Loucy (cell line): ENCODE measurements at regions not wholly inside any gene's neighbourhood (a gene's known extent, or its start where the extent isn't known, plus 50 kb on each side); places are given as distances from the start of the nearest gene placed in this dataset.

Experiments
- H2AFZ ChIP-seq: fragments of 200-600 bp; sonication (generic); 2 replicates; pipeline ENCODE4 v1.6.0; 2016; ENCODE audit warnings: antibody characterized with exemption, mild to moderate bottlenecking, low read length, moderate library complexity
- H3F3A ChIP-seq: fragments of 200-600 bp; 2 replicates; pipeline ENCODE4 v1.6.0; 2016; ENCODE audit warnings: antibody characterized with exemption, low read depth, mild to moderate bottlenecking
- H3K27me3 ChIP-seq: fragments of 200-600 bp; sonication (generic); 2 replicates; pipeline ENCODE4 v1.6.1; 2014; ENCODE audit warnings: low read length, mild to moderate bottlenecking; ENCODE audit not compliant: insufficient read depth, poor library complexity, severe bottlenecking
- H3K36me3 ChIP-seq: fragments of 200-600 bp; sonication (generic); 2 replicates; pipeline ENCODE4 v1.6.1; 2016; ENCODE audit warnings: low read length; ENCODE audit not compliant: insufficient read depth
- H3K4me1 ChIP-seq: fragments of 200-600 bp; sonication (generic); 2 replicates; pipeline ENCODE4 v1.5.1; 2014; ENCODE audit warnings: low read length, mild to moderate bottlenecking; ENCODE audit not compliant: insufficient read depth, poor library complexity, severe bottlenecking
- H3K4me2 ChIP-seq: fragments of 200-600 bp; sonication (generic); 2 replicates; pipeline ENCODE4 v1.6.0; 2014; ENCODE audit warnings: antibody characterized with exemption, low read length, low read depth, mild to moderate bottlenecking; ENCODE audit not compliant: poor library complexity, severe bottlenecking
- H3K4me3 ChIP-seq: fragments of 200-600 bp; sonication (generic); 2 replicates; pipeline ENCODE4 v1.5.1; 2014; ENCODE audit warnings: low read length, mild to moderate bottlenecking, mixed read lengths; ENCODE audit not compliant: poor library complexity, severe bottlenecking
- H3K79me2 ChIP-seq: fragments of 200-600 bp; sonication (generic); 2 replicates; pipeline ENCODE4 v1.6.1; 2014; ENCODE audit warnings: low read length; ENCODE audit not compliant: insufficient read depth
- H3K9ac ChIP-seq: fragments of 200-600 bp; sonication (generic); 2 replicates; pipeline ENCODE4 v1.6.0; 2014; ENCODE audit warnings: mild to moderate bottlenecking, low read depth, low read length, moderate library complexity; ENCODE audit not compliant: poor library complexity, severe bottlenecking
- H3K9me2 ChIP-seq: fragments of 200-600 bp; sonication (generic); replicated peaks from 2 replicates; pipeline ENCODE4 v1.6.1; 2016; ENCODE audit warnings: low read depth, low read length, mixed read lengths
- H3K9me3 ChIP-seq: fragments of 200-600 bp; sonication (generic); 2 replicates; pipeline ENCODE4 v1.6.1; 2014; ENCODE audit warnings: mild to moderate bottlenecking, antibody characterized with exemption, low read length, low read depth; ENCODE audit not compliant: insufficient read depth
- H4K20me1 ChIP-seq: fragments of 200-600 bp; sonication (generic); 2 replicates; pipeline ENCODE4 v1.6.0; 2014; ENCODE audit warnings: antibody characterized with exemption, low read length, mild to moderate bottlenecking; ENCODE audit not compliant: insufficient read depth, poor library complexity, severe bottlenecking
- CTCF ChIP-seq: fragments of 200-600 bp; sonication (generic); conservative IDR thresholded peaks from 2 replicates; pipeline ENCODE4 v1.5.1; 2014; ENCODE audit warnings: mild to moderate bottlenecking, antibody characterized with exemption, low read length
- EZH2phosphoT487 ChIP-seq: fragments of 200-600 bp; IDR thresholded peaks from 2 replicates; pipeline ENCODE4 v1.6.1; 2018; ENCODE audit warnings: antibody characterized with exemption, mild to moderate bottlenecking, moderate library complexity, borderline replicate concordance

GRCh38 chr2:181130686-181131085 is 150.3 kb downstream of the UBE2E3 start:
- peak overlapping the region; percentile 73 for H3K9ac ChIP-seq
- no peaks in the 10 kb centered on the region for H3K9me2 ChIP-seq
- peak overlapping the region; percentile 29; the same call in 1 of the 2 replicates for H2AFZ ChIP-seq
- H3K4me1 ChIP-seq = peaks cover 62% of the 10 kb centered on the region
- peaks cover 4% of the 10 kb centered on the region; the same call in 1 of the 2 replicates for H3K9me3 ChIP-seq
- H3K4me3 ChIP-seq = peak overlapping the region; percentile 63
- H3K36me3 ChIP-seq = no peaks in the 10 kb centered on the region
- H3K79me2 ChIP-seq = peaks cover 59% of the 10 kb centered on the region
- H3K27me3 ChIP-seq = no peaks in the 10 kb centered on the region
- no peaks in the 10 kb centered on the region for H4K20me1 ChIP-seq
- 0 out of 2 replicates have a peak, but pooled peaks cover 4% of the 10 kb centered on the region for H3F3A ChIP-seq
- no peak for TF ChIP-seq CTCF
- no peak for TF ChIP-seq EZH2phosphoT487
- peak overlapping the region; percentile 90 for H3K4me2 ChIP-seq

- peak overlapping the region; percentile 29; the same call in 1 of the 2 replicates for H2AFZ ChIP-seq
- H3K36me3 ChIP-seq = no peaks in the 10 kb centered on the region
- H3K4me2 ChIP-seq = peak overlapping the region; percentile 90
- H3K9me3 ChIP-seq = peaks cover 5% of the 10 kb centered on the region; the same call in 1 of the 2 replicates
- H3K79me2 ChIP-seq = peaks cover 51% of the 10 kb centered on the region
- no peaks in the 10 kb centered on the region for H3K9me2 ChIP-seq
- H3K4me1 ChIP-seq = peaks cover 53% of the 10 kb centered on the region
- no peaks in the 10 kb centered on the region for H4K20me1 ChIP-seq
- H3K27me3 ChIP-seq = no peaks in the 10 kb centered on the region
- H3K4me3 ChIP-seq = peak overlapping the region; percentile 63
- H3F3A ChIP-seq = 0 out of 2 replicates have a peak, but pooled peaks cover 4% of the 10 kb centered on the region
- TF ChIP-seq EZH2phosphoT487 (no peak), CTCF (no peak)
- peak overlapping the region; percentile 73 for H3K9ac ChIP-seq
These were observed 151.2 kb downstream of the UBE2E3 start for GRCh38 chr2:181131584-181131983.

- no peak for TF ChIP-seq EZH2phosphoT487
- no peak for TF ChIP-seq CTCF
- H3K9me3 ChIP-seq = peaks cover 5% of the 10 kb centered on the region; the same call in 1 of the 2 replicates
- H3F3A ChIP-seq = no peaks in the 10 kb centered on the region
- H2AFZ ChIP-seq = no peak overlapping the region
- H3K4me2 ChIP-seq = no peak overlapping the region
- H4K20me1 ChIP-seq = no peaks in the 10 kb centered on the region
- no peak overlapping the region for H3K4me3 ChIP-seq
- peaks cover 52% of the 10 kb centered on the region for H3K4me1 ChIP-seq
- H3K9ac ChIP-seq = no peak overlapping the region
- no peaks in the 10 kb centered on the region for H3K9me2 ChIP-seq
- H3K27me3 ChIP-seq = no peaks in the 10 kb centered on the region
- H3K36me3 ChIP-seq = no peaks in the 10 kb centered on the region
- peaks cover 33% of the 10 kb centered on the region for H3K79me2 ChIP-seq
These were observed 158.4 kb downstream of the UBE2E3 start for GRCh38 chr2:181138816-181139215.
